Ectodermal cell (in vitro differentiated cells): ENCODE measurements at regions not wholly inside any gene's neighbourhood (a gene's known extent, or its start where the extent isn't known, plus 50 kb on each side); places are given as distances from the start of the nearest gene placed in this dataset.

Source experiments
- H3K27ac ChIP-seq: 2 replicates; pipeline ENCODE4 v1.7.0; 2013; ENCODE audit warnings: mild to moderate bottlenecking, low read depth, low read length; ENCODE audit not compliant: insufficient read depth, poor library complexity, severe bottlenecking
- H3K27me3 ChIP-seq: 2 replicates; pipeline ENCODE4 v1.7.0; 2013; ENCODE audit warnings: mild to moderate bottlenecking, low read length; ENCODE audit not compliant: insufficient read depth, control insufficient read depth, poor library complexity, severe bottlenecking
- H3K36me3 ChIP-seq: one replicate; pipeline ENCODE4 v1.7.0; 2013; ENCODE audit warnings: low read length; ENCODE audit not compliant: control insufficient read depth, insufficient read depth
- H3K4me1 ChIP-seq: one replicate; pipeline ENCODE4 v1.7.0; 2013; ENCODE audit warnings: low read length; ENCODE audit not compliant: control insufficient read depth, insufficient read depth
- H3K4me3 ChIP-seq: 2 replicates; pipeline ENCODE4 v1.7.0; 2013; ENCODE audit warnings: low read depth, low read length, control low read depth; ENCODE audit not compliant: insufficient read depth
- H3K9me3 ChIP-seq: 2 replicates; pipeline ENCODE4 v1.7.0; 2013; ENCODE audit warnings: mild to moderate bottlenecking, low read length, moderate library complexity; ENCODE audit not compliant: control insufficient read depth
- WGBS, 2 experiments: methylation state at CpG; one replicate each; pipeline ENCODE4 v1.1.7; 2013; ENCODE audit warnings: missing lambda C conversion rate in 2 of 2; 5-methylcytosine and 5-hydroxymethylcytosine counted together

- H3K9me3 ChIP-seq, result no peaks in the 10 kb centered on the region
- WGBS, 2 experiments, result 43 to 56% methylated on average over 1 of the region's 1 CpG
These were observed 108.3 kb upstream of the AKR1E2 start for GRCh38 chr10:4717670-4718069.

DNA sequence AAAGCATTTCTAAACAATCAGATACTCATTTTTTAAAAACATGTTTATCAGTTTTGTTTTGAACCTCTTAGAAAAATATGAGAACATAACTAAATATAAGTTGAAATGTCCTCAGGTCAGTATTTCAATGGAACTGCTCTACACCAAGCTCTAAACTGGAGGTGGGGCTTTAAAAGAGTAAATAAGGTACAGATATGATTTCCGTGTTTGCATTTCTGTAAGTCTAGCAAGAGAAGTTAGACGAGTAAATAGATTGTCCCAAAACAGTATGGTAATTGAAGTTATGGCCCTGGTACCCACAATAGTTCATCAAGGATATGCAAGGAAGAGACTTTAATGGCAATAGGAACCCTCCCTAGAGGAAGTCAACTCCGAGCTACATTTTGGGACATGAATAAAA lies 115.1 kb upstream of the AKR1E2 start:
- WGBS, 2 experiments, result 31 to 33% methylated on average over 3 of the region's 3 CpGs
- H3K36me3 ChIP-seq, result no peaks in the 10 kb centered on the region

More at GRCh38 chr10:4717670-4718069, 108.3 kb upstream of the AKR1E2 start:
- Histone ChIP-seq H3K4me3 (no peak overlapping the region), H3K27me3 (no peaks in the 10 kb centered on the region), H3K27ac (no peak overlapping the region), H3K36me3 (no peaks in the 10 kb centered on the region), H3K4me1 (peaks cover 2% of the 10 kb centered on the region)

GRCh38 chr10:4708123-4708759 lies 117.8 kb upstream of the AKR1E2 start:
- H3K27ac ChIP-seq, result no peak overlapping the region
- no peaks in the 10 kb centered on the region for H3K4me1 ChIP-seq
- H3K4me3 ChIP-seq, result no peak overlapping the region
- 54 to 58% methylated on average over 6 of the region's 6 CpGs for WGBS, 2 experiments
- H3K27me3 ChIP-seq, result no peaks in the 10 kb centered on the region
- no peaks in the 10 kb centered on the region for H3K36me3 ChIP-seq
- H3K9me3 ChIP-seq, result no peaks in the 10 kb centered on the region

More for the DNA sequence above, 115.1 kb upstream of the AKR1E2 start:
- no peaks in the 10 kb centered on the region for H3K27me3 ChIP-seq
- no peaks in the 10 kb centered on the region for H3K4me1 ChIP-seq
- no peak overlapping the region for H3K27ac ChIP-seq
- no peaks in the 10 kb centered on the region for H3K9me3 ChIP-seq
- no peak overlapping the region for H3K4me3 ChIP-seq

DNA sequence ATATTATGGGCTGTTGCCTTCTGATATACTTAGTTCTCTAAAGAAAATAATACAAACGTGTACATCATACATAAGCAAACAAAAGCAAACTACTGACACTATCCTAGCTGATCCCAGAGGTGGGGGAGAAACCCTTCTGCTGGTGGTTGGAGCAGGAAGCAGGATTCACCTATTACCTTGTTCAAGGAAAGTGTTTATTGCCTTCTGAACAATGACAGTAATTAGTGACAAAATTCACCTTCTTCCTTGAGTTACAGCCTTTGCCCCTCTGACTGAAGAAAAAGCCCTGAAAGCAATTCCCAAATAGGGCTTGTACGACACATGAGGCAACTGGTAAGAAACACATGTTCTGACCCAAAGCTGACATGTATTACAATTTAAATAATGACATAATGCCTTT lies 118.8 kb upstream of the AKR1E2 start:
- Histone ChIP-seq H3K4me1 (no peaks in the 10 kb centered on the region), H3K9me3 (no peaks in the 10 kb centered on the region), H3K27me3 (no peaks in the 10 kb centered on the region), H3K4me3 (no peak overlapping the region), H3K27ac (no peak overlapping the region), H3K36me3 (no peaks in the 10 kb centered on the region)
- WGBS, 2 experiments, result 92 to 100% methylated on average over 2 of the region's 2 CpGs

DNA sequence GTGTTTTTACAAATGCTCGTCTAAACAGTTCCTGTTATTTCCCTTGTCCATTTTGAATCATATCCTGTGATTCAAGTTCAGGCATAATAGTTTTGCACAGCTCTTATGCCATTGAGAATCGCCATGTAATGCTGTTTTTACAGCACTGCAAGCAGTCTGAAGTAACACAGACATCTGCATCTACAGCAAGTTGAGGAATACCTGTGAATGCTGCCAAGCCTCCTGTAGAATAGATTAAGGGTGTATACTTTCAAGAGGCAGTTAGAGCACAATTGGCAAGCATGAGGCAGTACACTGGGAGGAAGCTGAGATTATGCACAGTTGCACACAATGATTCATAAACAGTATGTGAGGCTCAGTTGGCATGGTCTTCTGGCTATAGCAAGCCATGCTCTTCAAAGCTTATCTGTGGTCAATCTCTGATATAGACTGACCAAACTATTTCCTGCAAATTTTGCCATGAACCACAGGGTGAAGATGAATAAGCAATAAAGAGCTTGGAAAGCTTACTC lies 121.9 kb upstream of the AKR1E2 start:
- Histone ChIP-seq H3K4me3 (no peak overlapping the region), H3K36me3 (no peaks in the 10 kb centered on the region), H3K9me3 (no peaks in the 10 kb centered on the region), H3K27ac (no peak overlapping the region), H3K4me1 (no peaks in the 10 kb centered on the region), H3K27me3 (no peaks in the 10 kb centered on the region)
- WGBS, 2 experiments, result 71 to 81% methylated on average over 2 of the region's 2 CpGs

DNA sequence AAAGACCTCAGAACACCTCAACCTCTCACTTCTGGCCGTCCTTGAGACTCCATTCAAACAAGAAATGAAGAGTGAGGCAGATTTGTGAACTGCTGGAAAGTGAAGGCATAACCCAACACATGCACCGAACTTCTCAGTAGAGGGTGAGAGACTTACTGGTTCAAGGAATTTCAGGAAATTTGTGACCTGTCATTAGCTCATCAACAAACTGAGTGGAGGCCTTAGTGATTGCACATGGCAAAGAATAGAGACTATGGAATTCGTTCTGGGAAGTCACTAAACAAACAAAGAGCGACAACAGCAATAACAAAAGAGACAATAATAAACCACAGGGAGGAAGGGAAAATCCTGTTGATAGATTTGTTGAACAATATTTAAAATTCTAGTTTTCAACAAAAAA lies 125.0 kb upstream of the AKR1E2 start:
- H3K4me3 ChIP-seq, result no peak overlapping the region
- H3K9me3 ChIP-seq, result no peaks in the 10 kb centered on the region
- no peaks in the 10 kb centered on the region for H3K27me3 ChIP-seq
- WGBS, 2 experiments, result 81 to 95% methylated on average over 2 to 4 of the region's 4 CpGs
- no peaks in the 10 kb centered on the region for H3K36me3 ChIP-seq
- no peaks in the 10 kb centered on the region for H3K4me1 ChIP-seq
- no peak overlapping the region for H3K27ac ChIP-seq

DNA sequence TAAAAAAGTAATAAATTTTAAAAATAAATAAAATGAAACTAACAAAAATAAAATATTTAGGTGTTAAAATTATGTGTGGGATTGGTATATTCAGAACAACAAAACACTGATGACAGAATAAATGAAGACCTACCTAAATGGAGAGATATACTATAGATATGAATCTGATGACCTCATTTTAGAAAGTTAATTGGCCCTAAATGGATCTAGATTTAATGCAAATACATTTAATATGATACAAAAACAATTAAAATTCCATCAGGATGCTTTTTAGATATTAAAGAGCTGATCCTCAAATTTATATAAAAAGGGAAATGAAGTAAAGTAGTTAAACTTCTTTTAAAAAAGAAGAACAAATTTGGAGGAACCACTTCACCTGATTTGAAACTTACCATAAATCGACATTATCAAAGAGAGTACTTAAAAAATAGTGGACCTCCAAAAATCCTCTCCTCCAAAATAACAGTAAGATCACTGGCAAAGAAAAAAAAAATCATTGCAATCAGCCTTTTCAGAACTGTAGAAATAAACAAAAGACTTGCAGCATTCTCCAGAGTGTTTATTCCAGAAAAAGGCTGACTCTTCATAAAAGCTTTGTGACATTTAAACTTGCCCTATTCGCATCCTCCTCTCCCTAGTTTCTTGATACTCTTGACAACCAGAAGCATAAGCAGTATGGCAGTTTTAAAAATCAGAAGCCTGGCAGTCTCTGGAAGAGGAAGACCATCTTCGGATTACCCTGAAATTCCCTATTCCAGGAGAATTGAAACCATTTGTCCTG lies 125.9 kb upstream of the AKR1E2 start:
- 86 to 92% methylated on average over 3 of the region's 3 CpGs for WGBS, 2 experiments

GRCh38 chr10:4698075-4698474 lies 127.9 kb upstream of the AKR1E2 start:
- no peak overlapping the region for H3K4me3 ChIP-seq
- H3K4me1 ChIP-seq, result no peaks in the 10 kb centered on the region
- H3K27me3 ChIP-seq, result no peaks in the 10 kb centered on the region
- no peaks in the 10 kb centered on the region for H3K9me3 ChIP-seq
- no peaks in the 10 kb centered on the region for H3K36me3 ChIP-seq
- 89 to 100% methylated on average over 1 of the region's 1 CpG for WGBS, 2 experiments
- H3K27ac ChIP-seq, result no peak overlapping the region

More for the DNA sequence above, 125.9 kb upstream of the AKR1E2 start:
- Histone ChIP-seq H3K4me1 (no peaks in the 10 kb centered on the region), H3K4me3 (no peak overlapping the region), H3K36me3 (no peaks in the 10 kb centered on the region), H3K27me3 (no peaks in the 10 kb centered on the region), H3K9me3 (no peaks in the 10 kb centered on the region), H3K27ac (no peak overlapping the region)

GRCh38 chr10:4696186-4696585 lies 129.8 kb upstream of the AKR1E2 start:
- WGBS, 2 experiments, result 88 to 93% methylated on average over 1 to 3 of the region's 3 CpGs
- Histone ChIP-seq H3K27me3 (no peaks in the 10 kb centered on the region), H3K4me3 (no peak overlapping the region), H3K27ac (no peak overlapping the region), H3K36me3 (no peaks in the 10 kb centered on the region), H3K9me3 (no peaks in the 10 kb centered on the region), H3K4me1 (no peaks in the 10 kb centered on the region)

- no peaks in the 10 kb centered on the region for H3K4me1 ChIP-seq
- H3K9me3 ChIP-seq, result no peaks in the 10 kb centered on the region
- H3K36me3 ChIP-seq, result no peaks in the 10 kb centered on the region
- no peak overlapping the region for H3K4me3 ChIP-seq
- no peak overlapping the region for H3K27ac ChIP-seq
- WGBS, 2 experiments, result 92 to 96% methylated on average over 4 of the region's 4 CpGs
- no peaks in the 10 kb centered on the region for H3K27me3 ChIP-seq
These were observed 132.0 kb upstream of the AKR1E2 start for GRCh38 chr10:4693967-4694366.
